Heart left ventricle (tissue), 13 donors: ENCODE measurements at regions not wholly inside any gene's neighbourhood (a gene's known extent, or its start where the extent isn't known, plus 50 kb on each side); places are given as distances from the start of the nearest gene placed in this dataset.

Experiments used
- CTCF ChIP-seq, 12 donors: fragments of 200-600 bp; sonication (generic) in 4 of 12; IDR thresholded peaks; one replicate each; pipeline versions ENCODE4 v1.5.0 to v1.8.0; 2018 to 2022; ENCODE audit warnings: antibody characterized with exemption in 12 of 12, mild to moderate bottlenecking in 5 of 12
- POLR2A ChIP-seq, 2 donors: fragments of 450-650 bp; IDR thresholded peaks; one replicate each; pipeline ENCODE4 v1.6.1; 2017; ENCODE audit warnings: antibody characterized with exemption in 2 of 2, mild to moderate bottlenecking in 2 of 2, moderate library complexity in 2 of 2
- donor health status: ischemic (EF 13 %, LVEDD 7.1; RV severe dilation, severe dysfunction).
- donor health status: DM: no; HTN: yes; CAD: no.
- donor health status: DM: no; HTN: no; CAD: no.
- donor health status: ischemic (EF 25% LVEDD 6.9; RV normal size, moderate dysfunction).
- donor health status: ischemic (EF 25% LVEDD 5.7; RV mildly dilated, moderate dysfunction).
- donor health status: ischemic (EF 35%, LVEDD 5.7; RV mildly dilated, moderate dysfunction).
- donor health status: nonischemic (EF 11% LVEDD 7.7; RV severe dilation, severe dysfunction).
- donor health status: DM: yes; HTN: yes; CAD: no.
- donor health status: PGD.
- donor health status: ischemic (EF 29% LVEDD 5.4; RV normal size, mild dysfunction).
- donor health status: nonischemic (EF 23%, LVEDD 6.1; RV moderate dilation, normal function).

- TF ChIP-seq POLR2A (IDR thresholded peaks at IDR 0.05) (no peak), CTCF (IDR thresholded peaks at IDR 0.05) (no peak)
Measured at GRCh38 chr12:65630555-65630954, 193.7 kb upstream of the HMGA2 start.
